ENCODE measurements at regions not wholly inside any gene's neighbourhood (a gene's known extent, or its start where the extent isn't known, plus 50 kb on each side); places are given as distances from the start of the nearest gene placed in this dataset.

DNA sequence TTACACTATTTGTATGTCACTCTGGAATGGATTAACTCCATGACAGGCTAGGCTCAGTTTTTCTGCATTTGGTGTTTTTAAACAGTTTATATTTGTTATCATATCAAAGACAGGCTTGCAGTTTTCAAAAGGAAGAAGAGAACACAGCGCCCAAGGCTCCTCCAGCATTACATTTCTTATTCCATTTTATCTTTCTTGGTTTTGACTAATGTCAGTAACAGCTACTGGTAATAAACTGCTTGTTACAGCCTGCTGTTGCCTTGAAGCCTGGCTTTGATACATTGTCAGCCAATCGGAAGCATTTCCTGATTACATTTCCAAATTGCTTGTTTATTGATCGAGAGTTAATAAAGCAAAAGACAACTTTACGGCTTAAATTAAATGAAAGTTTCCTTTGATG is 166.0 kb upstream of the MDFIC start:
- H2AFZ ChIP-seq (ENCODE audit: low read depth, low read length): no peak overlapping the region
- no peaks in the 10 kb centered on the region for H3K27me3 ChIP-seq (ENCODE audit: insufficient read depth, low read length)
- H3K36me3 ChIP-seq (ENCODE audit: insufficient read depth, low read length): no peaks in the 10 kb centered on the region
- no peak overlapping the region for H3K4me3 ChIP-seq (ENCODE audit: low read length)
- no peaks in the 10 kb centered on the region for H3K4me1 ChIP-seq (ENCODE audit: insufficient read depth, low read length)
- H3K9me3 ChIP-seq (ENCODE audit: low read length): no peaks in the 10 kb centered on the region

- Histone ChIP-seq H3K4me1 (ENCODE audit: insufficient read depth, low read length) (no peaks in the 10 kb centered on the region), H3K4me3 (ENCODE audit: low read length) (no peak overlapping the region), H3K27me3 (ENCODE audit: insufficient read depth, low read length) (no peaks in the 10 kb centered on the region), H2AFZ (ENCODE audit: low read depth, low read length) (no peak overlapping the region), H3K9me3 (ENCODE audit: low read length) (no peaks in the 10 kb centered on the region), H3K36me3 (ENCODE audit: insufficient read depth, low read length) (no peaks in the 10 kb centered on the region)
These were observed 163.2 kb upstream of the MDFIC start for GRCh38 chr7:114758661-114759227.

DNA sequence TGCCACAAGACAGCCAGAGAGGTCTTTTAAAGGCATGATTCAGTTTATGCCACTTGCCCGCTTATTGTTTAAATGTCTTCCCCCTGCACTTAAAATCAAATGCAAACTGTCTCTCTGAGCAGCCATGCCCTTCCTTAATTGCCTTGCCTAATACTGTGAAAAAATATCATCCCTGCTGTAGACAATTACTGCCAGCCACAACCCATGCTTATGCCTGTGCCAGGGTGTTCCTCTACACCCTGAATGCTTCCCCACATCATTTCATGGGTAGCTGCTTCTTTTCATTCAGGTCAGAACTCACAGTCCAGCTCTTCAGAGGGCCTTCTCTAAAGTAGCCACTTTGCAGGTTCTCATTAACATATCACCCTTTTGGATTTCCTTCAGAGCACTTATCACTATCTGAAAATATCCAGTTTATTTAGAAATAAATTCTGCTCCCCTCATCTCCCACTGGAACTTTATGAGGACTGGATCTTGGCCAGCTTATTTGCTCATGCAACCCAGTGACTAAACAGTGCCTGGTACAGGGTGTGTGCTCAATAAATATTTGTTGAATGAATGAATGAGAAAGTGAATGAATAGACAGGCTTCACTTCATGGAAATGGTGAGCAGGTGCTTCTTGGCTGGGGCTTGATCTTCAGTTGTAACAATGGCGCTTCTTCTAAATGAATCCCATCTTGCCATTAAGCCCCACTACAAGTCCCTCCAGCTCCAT is 162.4 kb upstream of the MDFIC start:
- H3K36me3 ChIP-seq (ENCODE audit: insufficient read depth, low read length): no peaks in the 10 kb centered on the region
- H3K4me1 ChIP-seq (ENCODE audit: insufficient read depth, low read length): no peaks in the 10 kb centered on the region
- H2AFZ ChIP-seq (ENCODE audit: low read depth, low read length): no peak overlapping the region
- no peak overlapping the region for H3K4me3 ChIP-seq (ENCODE audit: low read length)
- no peaks in the 10 kb centered on the region for H3K9me3 ChIP-seq (ENCODE audit: low read length)
- no peaks in the 10 kb centered on the region for H3K27me3 ChIP-seq (ENCODE audit: insufficient read depth, low read length)

DNA sequence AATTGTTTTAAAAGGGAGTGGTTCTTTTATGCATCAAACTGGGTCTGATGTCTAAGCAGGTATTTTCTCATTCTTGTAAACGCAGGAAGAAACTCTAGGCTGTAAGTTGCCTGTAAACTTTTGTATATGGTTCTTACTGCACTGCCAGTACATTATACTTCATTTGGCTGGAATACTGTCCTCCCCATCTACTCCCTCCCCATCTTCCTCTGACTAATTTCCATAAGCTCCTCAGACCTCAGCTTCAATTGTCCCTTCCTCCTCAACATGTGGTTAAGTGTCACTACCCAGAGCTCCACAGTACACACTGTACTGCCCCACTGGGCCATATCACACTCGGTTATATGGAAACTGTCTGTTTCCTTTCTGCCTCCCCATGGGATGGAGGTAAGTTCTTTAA is 161.4 kb upstream of the MDFIC start:
- no peaks in the 10 kb centered on the region for H3K36me3 ChIP-seq (ENCODE audit: insufficient read depth, low read length)
- no peak overlapping the region for H2AFZ ChIP-seq (ENCODE audit: low read depth, low read length)
- H3K4me3 ChIP-seq (ENCODE audit: low read length): no peak overlapping the region
- no peaks in the 10 kb centered on the region for H3K9me3 ChIP-seq (ENCODE audit: low read length)
- no peaks in the 10 kb centered on the region for H3K4me1 ChIP-seq (ENCODE audit: insufficient read depth, low read length)
- no peaks in the 10 kb centered on the region for H3K27me3 ChIP-seq (ENCODE audit: insufficient read depth, low read length)

- no peaks in the 10 kb centered on the region for H3K9me3 ChIP-seq (ENCODE audit: low read length)
- H3K4me3 ChIP-seq (ENCODE audit: low read length): no peak overlapping the region
- no peaks in the 10 kb centered on the region for H3K36me3 ChIP-seq (ENCODE audit: insufficient read depth, low read length)
- H3K27me3 ChIP-seq (ENCODE audit: insufficient read depth, low read length): no peaks in the 10 kb centered on the region
- H3K4me1 ChIP-seq (ENCODE audit: insufficient read depth, low read length): no peaks in the 10 kb centered on the region
- H2AFZ ChIP-seq (ENCODE audit: low read depth, low read length): no peak overlapping the region
These were observed 159.9 kb upstream of the MDFIC start for GRCh38 chr7:114761973-114762372.

DNA sequence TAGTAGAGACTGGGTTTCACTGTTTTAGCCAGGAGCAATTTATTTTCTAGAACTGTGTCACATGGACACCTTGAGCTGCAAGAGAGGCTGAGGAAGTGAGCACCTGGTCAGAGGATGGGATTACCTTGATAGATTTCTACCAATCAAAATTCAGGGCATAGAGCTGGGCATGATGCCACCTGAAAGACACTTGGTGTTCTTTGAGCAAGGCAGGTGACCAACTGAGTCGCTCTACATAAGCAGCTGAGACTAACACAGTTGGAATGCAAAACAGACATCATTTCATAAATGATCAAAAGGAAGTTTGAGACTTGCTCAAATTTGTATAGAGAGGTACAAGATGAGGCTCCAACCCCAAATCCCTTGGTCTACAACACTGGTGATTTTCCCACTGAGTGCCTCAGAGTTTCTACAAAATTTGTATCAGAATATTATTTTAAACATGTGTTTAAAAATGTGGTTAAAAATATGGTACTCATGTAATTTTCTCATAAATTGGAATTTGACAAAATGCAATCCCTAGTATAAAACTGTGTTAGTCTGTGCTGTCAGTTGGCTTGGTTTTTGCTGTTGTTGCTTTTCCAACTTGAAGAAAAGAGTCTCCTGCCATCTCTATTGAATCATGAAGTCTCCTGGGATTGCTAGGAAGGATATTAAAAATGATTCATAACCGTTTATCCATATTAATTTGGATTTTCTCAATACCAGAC is 156.4 kb upstream of the MDFIC start:
- no peak overlapping the region for H3K4me3 ChIP-seq (ENCODE audit: low read length)
- no peaks in the 10 kb centered on the region for H3K4me1 ChIP-seq (ENCODE audit: insufficient read depth, low read length)
- H2AFZ ChIP-seq (ENCODE audit: low read depth, low read length): no peak overlapping the region
- H3K9me3 ChIP-seq (ENCODE audit: low read length): no peaks in the 10 kb centered on the region
- no peaks in the 10 kb centered on the region for H3K27me3 ChIP-seq (ENCODE audit: insufficient read depth, low read length)
- H3K36me3 ChIP-seq (ENCODE audit: insufficient read depth, low read length): no peaks in the 10 kb centered on the region

- Histone ChIP-seq H3K27me3 (ENCODE audit: insufficient read depth, low read length) (no peaks in the 10 kb centered on the region), H3K4me3 (ENCODE audit: low read length) (no peak overlapping the region), H3K36me3 (ENCODE audit: insufficient read depth, low read length) (no peaks in the 10 kb centered on the region), H3K9me3 (ENCODE audit: low read length) (no peaks in the 10 kb centered on the region), H3K4me1 (ENCODE audit: insufficient read depth, low read length) (no peaks in the 10 kb centered on the region), H2AFZ (ENCODE audit: low read depth, low read length) (no peak overlapping the region)
These were observed 155.9 kb upstream of the MDFIC start for GRCh38 chr7:114766041-114766356.

DNA sequence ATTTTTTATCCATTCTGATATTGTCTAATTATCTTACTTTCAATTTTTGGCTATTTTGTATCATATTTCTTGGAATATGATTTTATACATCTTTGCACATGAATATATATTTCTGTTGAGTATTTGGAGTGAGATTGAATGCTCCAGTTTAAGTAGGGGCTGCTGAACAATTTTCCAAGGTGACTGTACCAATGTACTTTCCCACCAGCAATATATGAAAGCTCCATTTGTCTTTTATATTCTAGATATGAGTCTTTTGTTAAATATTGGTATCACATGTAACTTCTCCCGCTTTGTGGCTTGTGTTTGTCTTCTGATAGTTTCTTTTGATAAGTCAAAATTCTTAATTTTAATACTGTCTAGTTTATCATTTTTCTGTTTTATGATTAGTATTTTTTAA is 144.6 kb upstream of the MDFIC start:
- Histone ChIP-seq H3K4me3 (ENCODE audit: low read length) (no peak overlapping the region), H3K27me3 (ENCODE audit: insufficient read depth, low read length) (no peaks in the 10 kb centered on the region), H3K9me3 (ENCODE audit: low read length) (no peaks in the 10 kb centered on the region), H2AFZ (ENCODE audit: low read depth, low read length) (no peak overlapping the region), H3K4me1 (ENCODE audit: insufficient read depth, low read length) (no peaks in the 10 kb centered on the region), H3K36me3 (ENCODE audit: insufficient read depth, low read length) (no peaks in the 10 kb centered on the region)

DNA sequence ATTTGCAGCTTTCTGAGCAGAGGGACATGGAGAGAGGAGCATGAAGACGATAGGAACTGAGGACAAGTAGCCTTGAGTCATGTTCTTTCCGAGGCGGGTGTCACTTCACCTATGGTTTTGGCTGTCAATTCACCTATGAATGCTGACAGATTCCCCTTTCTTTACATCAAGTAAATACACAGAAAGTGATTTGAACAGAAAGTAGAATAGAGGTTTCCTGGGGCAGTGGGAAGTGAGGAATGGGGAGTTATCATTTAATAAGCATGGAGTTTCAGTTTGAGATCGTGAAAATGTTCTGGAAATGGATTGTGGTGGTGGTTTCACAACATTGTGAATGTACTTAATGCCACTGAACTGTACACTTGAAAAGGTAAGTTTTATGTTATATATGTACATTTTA is 138.4 kb upstream of the MDFIC start:
- Histone ChIP-seq H3K4me1 (ENCODE audit: insufficient read depth, low read length) (no peaks in the 10 kb centered on the region), H3K36me3 (ENCODE audit: insufficient read depth, low read length) (no peaks in the 10 kb centered on the region), H3K9me3 (ENCODE audit: low read length) (no peaks in the 10 kb centered on the region), H2AFZ (ENCODE audit: low read depth, low read length) (no peak overlapping the region), H3K4me3 (ENCODE audit: low read length) (no peak overlapping the region), H3K27me3 (ENCODE audit: insufficient read depth, low read length) (no peaks in the 10 kb centered on the region)

GRCh38 chr7:114784177-114784576 is 137.7 kb upstream of the MDFIC start:
- H3K4me3 ChIP-seq (ENCODE audit: low read length): no peak overlapping the region
- H3K4me1 ChIP-seq (ENCODE audit: insufficient read depth, low read length): no peaks in the 10 kb centered on the region
- H2AFZ ChIP-seq (ENCODE audit: low read depth, low read length): no peak overlapping the region
- H3K9me3 ChIP-seq (ENCODE audit: low read length): no peaks in the 10 kb centered on the region
- H3K36me3 ChIP-seq (ENCODE audit: insufficient read depth, low read length): no peaks in the 10 kb centered on the region
- H3K27me3 ChIP-seq (ENCODE audit: insufficient read depth, low read length): no peaks in the 10 kb centered on the region

GRCh38 chr7:114784746-114785145 is 137.1 kb upstream of the MDFIC start:
- H3K4me1 ChIP-seq (ENCODE audit: insufficient read depth, low read length): no peaks in the 10 kb centered on the region
- H3K36me3 ChIP-seq (ENCODE audit: insufficient read depth, low read length): no peaks in the 10 kb centered on the region
- H3K9me3 ChIP-seq (ENCODE audit: low read length): no peaks in the 10 kb centered on the region
- H3K4me3 ChIP-seq (ENCODE audit: low read length): no peak overlapping the region
- H2AFZ ChIP-seq (ENCODE audit: low read depth, low read length): no peak overlapping the region
- H3K27me3 ChIP-seq (ENCODE audit: insufficient read depth, low read length): no peaks in the 10 kb centered on the region

DNA sequence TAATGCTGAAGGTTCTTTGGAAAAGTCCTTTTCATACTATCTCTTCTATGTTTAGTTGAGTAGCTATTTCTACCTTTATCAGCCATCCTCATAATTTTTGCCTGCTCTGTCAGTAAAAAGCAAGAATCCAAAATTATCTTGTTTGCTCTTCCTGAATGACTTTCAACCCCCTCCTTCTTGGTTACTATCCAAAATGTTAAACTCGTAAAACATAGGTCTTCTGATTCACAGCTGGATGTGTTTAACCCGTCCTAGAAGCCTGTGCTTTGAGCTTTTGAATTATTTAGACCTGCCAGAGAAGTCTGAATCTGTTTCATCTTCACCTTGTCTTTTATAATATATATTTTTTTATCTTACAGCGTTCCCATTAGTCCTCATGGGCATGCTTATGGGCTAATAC is 136.4 kb upstream of the MDFIC start:
- Histone ChIP-seq H3K4me3 (ENCODE audit: low read length) (no peak overlapping the region), H3K4me1 (ENCODE audit: insufficient read depth, low read length) (no peaks in the 10 kb centered on the region), H2AFZ (ENCODE audit: low read depth, low read length) (no peak overlapping the region), H3K27me3 (ENCODE audit: insufficient read depth, low read length) (no peaks in the 10 kb centered on the region), H3K9me3 (ENCODE audit: low read length) (no peaks in the 10 kb centered on the region), H3K36me3 (ENCODE audit: insufficient read depth, low read length) (no peaks in the 10 kb centered on the region)

- Histone ChIP-seq H3K4me1 (ENCODE audit: insufficient read depth, low read length) (no peaks in the 10 kb centered on the region), H2AFZ (ENCODE audit: low read depth, low read length) (no peak overlapping the region), H3K27me3 (ENCODE audit: insufficient read depth, low read length) (no peaks in the 10 kb centered on the region)
These were observed 135.4 kb upstream of the MDFIC start for GRCh38 chr7:114786455-114786854.

More at GRCh38 chr7:114786455-114786854, 135.4 kb upstream of the MDFIC start:
- no peaks in the 10 kb centered on the region for H3K36me3 ChIP-seq (ENCODE audit: insufficient read depth, low read length)
- no peak overlapping the region for H3K4me3 ChIP-seq (ENCODE audit: low read length)
- no peaks in the 10 kb centered on the region for H3K9me3 ChIP-seq (ENCODE audit: low read length)

All from neuron (in vitro differentiated cells).